GM23338 (cell line): ENCODE measurements at regions not wholly inside any gene's neighbourhood (a gene's known extent, or its start where the extent isn't known, plus 50 kb on each side); places are given as distances from the start of the nearest gene placed in this dataset.

Experiments
- CTCF ChIP-seq, 2 experiments: fragments of 200-600 bp in 1 of 2; sonication (generic) in 1 of 2; conservative IDR thresholded peaks; 2 replicates each; pipeline versions ENCODE4 v1.5.1 to v1.6.1; 2016 to 2017; ENCODE audit warnings: antibody characterized with exemption in 2 of 2, low read depth in 2 of 2, mild to moderate bottlenecking in 2 of 2, moderate library complexity in 1 of 2
- EZH2 ChIP-seq: fragments of 200-600 bp; sonication (generic); IDR thresholded peaks from one replicate; pipeline ENCODE4 v1.8.0; 2017; ENCODE audit warnings: antibody characterized with exemption, mild to moderate bottlenecking, low read depth; ENCODE audit not compliant: unreplicated experiment
- REST ChIP-seq: IDR thresholded peaks from one replicate; pipeline ENCODE4 v1.6.1; 2018; ENCODE audit warnings: antibody characterized with exemption; ENCODE audit not compliant: unreplicated experiment

GRCh38 chr3:41041899-41042298, 157.4 kb upstream of the CTNNB1 start:
- TF ChIP-seq CTCF (conservative IDR thresholded peaks at IDR 0.05; ENCODE audit: low read depth in 2 of 2): no peak
- no peak for TF ChIP-seq REST
- no peak for TF ChIP-seq EZH2
